Liver (tissue), 8 donors: ENCODE measurements at regions not wholly inside any gene's neighbourhood (a gene's known extent, or its start where the extent isn't known, plus 50 kb on each side); places are given as distances from the start of the nearest gene placed in this dataset.

Experiments
- DNase-seq: peaks from one replicate; pipeline ENCODE4 v3.0.0-alpha.2; 2017; ENCODE audit warnings: low spot score
- H3K27ac ChIP-seq, 2 donors: one replicate each; pipeline ENCODE4 v1.7.0; 2013; ENCODE audit warnings: inconsistent platforms in 2 of 2, low read length in 2 of 2, control low read depth in 1 of 2, low read depth in 1 of 2, mild to moderate bottlenecking in 1 of 2
- H3K27me3 ChIP-seq, 4 donors: one replicate each; pipeline versions ENCODE4 v1.6.1 to v1.7.0; 2013; ENCODE audit warnings: low read length in 3 of 4, inconsistent platforms in 1 of 4, mild to moderate bottlenecking in 1 of 4, moderate library complexity in 1 of 4; ENCODE audit not compliant: control insufficient read depth in 4 of 4, insufficient read depth in 4 of 4
- H3K36me3 ChIP-seq, 4 donors: one replicate each; pipeline versions ENCODE4 v1.6.1 to v1.7.0; 2013; ENCODE audit warnings: low read length in 3 of 4, mild to moderate bottlenecking in 3 of 4, low read depth in 1 of 4, moderate library complexity in 1 of 4; ENCODE audit not compliant: control insufficient read depth in 4 of 4, insufficient read depth in 3 of 4
- H3K4me1 ChIP-seq, 4 donors: one replicate each; pipeline versions ENCODE4 v1.6.1 to v1.7.0; 2013; ENCODE audit warnings: low read length in 3 of 4, mild to moderate bottlenecking in 3 of 4, moderate library complexity in 1 of 4; ENCODE audit not compliant: control insufficient read depth in 4 of 4, insufficient read depth in 4 of 4
- H3K4me3 ChIP-seq, 3 donors: one replicate each; pipeline versions ENCODE4 v1.6.1 to v1.7.0; 2013; ENCODE audit warnings: low read length in 3 of 3, control low read depth in 1 of 3, low read depth in 1 of 3, mild to moderate bottlenecking in 1 of 3
- H3K9ac ChIP-seq, 2 donors: one replicate each; pipeline ENCODE4 v1.7.0; 2013; ENCODE audit warnings: low read length in 2 of 2, mild to moderate bottlenecking in 2 of 2, moderate library complexity in 2 of 2, control low read depth in 1 of 2, low read depth in 1 of 2
- H3K9me3 ChIP-seq, 4 donors: one replicate each; pipeline versions ENCODE4 v1.6.1 to v1.7.0; 2013; ENCODE audit warnings: low read length in 3 of 4; ENCODE audit not compliant: control insufficient read depth in 4 of 4
- CTCF ChIP-seq: fragments of 150-350 bp; IDR thresholded peaks from 2 replicates; pipeline ENCODE4 v1.5.1; 2017; ENCODE audit warnings: improper control_type of control experiment, low read depth, low read length; ENCODE audit not compliant: missing input control
- EGR1 ChIP-seq, 2 donors: IDR thresholded peaks; 2 replicates each; pipeline ENCODE4 v1.6.1; 2016 to 2018; ENCODE audit warnings: antibody characterized with exemption in 2 of 2, low read depth in 2 of 2
- FOXA1 ChIP-seq: IDR thresholded peaks from 2 replicates; pipeline ENCODE4 v1.6.1; 2016; ENCODE audit warnings: antibody characterized with exemption
- FOXA2 ChIP-seq: IDR thresholded peaks from 2 replicates; pipeline ENCODE4 v1.6.1; 2016; ENCODE audit warnings: antibody characterized with exemption
- GABPA ChIP-seq, 2 donors: IDR thresholded peaks in 1 of 2; conservative IDR thresholded peaks in 1 of 2; 2 replicates each; pipeline ENCODE4 v1.6.1; 2016; ENCODE audit warnings: antibody characterized with exemption in 2 of 2, mild to moderate bottlenecking in 1 of 2, moderate library complexity in 1 of 2
- HNF4A ChIP-seq, 2 donors: conservative IDR thresholded peaks; 2 replicates each; pipeline ENCODE4 v1.6.1; 2016; ENCODE audit warnings: antibody characterized with exemption in 2 of 2, mild to moderate bottlenecking in 2 of 2
- HNF4G ChIP-seq: IDR thresholded peaks from 2 replicates; pipeline ENCODE4 v1.6.1; 2016; ENCODE audit warnings: antibody characterized with exemption
- JUND ChIP-seq, 2 donors: IDR thresholded peaks; 2 replicates each; pipeline ENCODE4 v1.6.1; 2016; ENCODE audit warnings: antibody characterized with exemption in 2 of 2
- NR2F2 ChIP-seq: IDR thresholded peaks from 2 replicates; pipeline ENCODE4 v1.6.1; 2016; ENCODE audit warnings: antibody characterized with exemption
- RAD21 ChIP-seq, 2 donors: IDR thresholded peaks; 2 replicates each; pipeline ENCODE4 v1.6.1; 2016; ENCODE audit warnings: antibody characterized with exemption in 2 of 2, mild to moderate bottlenecking in 2 of 2
- REST ChIP-seq: IDR thresholded peaks from 2 replicates; pipeline ENCODE4 v1.6.1; 2016; ENCODE audit warnings: antibody characterized with exemption, mild to moderate bottlenecking
- RXRA ChIP-seq, 2 donors: IDR thresholded peaks; 2 replicates each; pipeline ENCODE4 v1.6.1; 2017 to 2018; ENCODE audit warnings: antibody characterized with exemption in 2 of 2, mild to moderate bottlenecking in 1 of 2
- SP1 ChIP-seq: IDR thresholded peaks from 2 replicates; pipeline ENCODE4 v1.6.1; 2018; ENCODE audit warnings: antibody characterized with exemption, mild to moderate bottlenecking
- TAF1 ChIP-seq: conservative IDR thresholded peaks from 2 replicates; pipeline ENCODE4 v1.6.1; 2016; ENCODE audit warnings: antibody characterized with exemption, mild to moderate bottlenecking
- YY1 ChIP-seq: IDR thresholded peaks from 2 replicates; pipeline ENCODE4 v1.6.1; 2016; ENCODE audit warnings: antibody characterized with exemption, mild to moderate bottlenecking
- ZBTB33 ChIP-seq: IDR thresholded peaks from 2 replicates; pipeline ENCODE4 v1.6.1; 2016; ENCODE audit warnings: antibody characterized with exemption
- WGBS: extraction: QIAGEN DNeasy Blood & Tissue Kit; methylation state at CpG from one replicate; pipeline ENCODE4 v1.1.7; 2013; 5-methylcytosine and 5-hydroxymethylcytosine counted together
- TF ChIP-seq, protein P1 (sequence below): IDR thresholded peaks from 2 replicates; pipeline ENCODE4 v1.6.1; 2016; ENCODE audit warnings: antibody characterized with exemption
- donor health status: healthy.
- donor health status: healthy.
- donor health status: healthy.
- donor health status: healthy.
- donor health status: healthy.

GRCh38 chr14:97036086-97036852 is 239.1 kb downstream of the VRK1 start:
- WGBS, result 63% methylated on average over 16 of the region's 16 CpGs
- peaks cover 2 to 12% (median 3%) of the 10 kb centered on the region in 4 donors for H3K9me3 ChIP-seq

More at GRCh38 chr14:97036086-97036852, 239.1 kb downstream of the VRK1 start:
- Histone ChIP-seq H3K27ac (no peak overlapping the region), H3K36me3 (no peaks in the 10 kb centered on the region), H3K9ac (no peak overlapping the region), H3K27me3 (peaks cover 0 to 5% (median 2%) of the 10 kb centered on the region in 4 donors), H3K4me3 (no peak overlapping the region), H3K4me1 (peaks cover 0 to 4% (median 1%) of the 10 kb centered on the region in 4 donors)
- no peak for TF ChIP-seq FOXA1
- no peak for TF ChIP-seq HNF4A (conservative IDR thresholded peaks at IDR 0.05)
- no peak for TF ChIP-seq FOXA2
- TF ChIP-seq NR2F2, result no peak
- no peak for TF ChIP-seq GABPA (IDR thresholded peaks at IDR 0.05 in 1 of 2, conservative IDR thresholded peaks at IDR 0.05 in 1 of 2)
- no peak for TF ChIP-seq REST
- no peak for TF ChIP-seq JUND (IDR thresholded peaks at IDR 0.05)
- TF ChIP-seq RAD21 (IDR thresholded peaks at IDR 0.05), result no peak
- no peak for TF ChIP-seq ZBTB33
- TF ChIP-seq RXRA (IDR thresholded peaks at IDR 0.05), result no peak
- TF ChIP-seq SP1, result no peak
- TF ChIP-seq, protein P1, sequence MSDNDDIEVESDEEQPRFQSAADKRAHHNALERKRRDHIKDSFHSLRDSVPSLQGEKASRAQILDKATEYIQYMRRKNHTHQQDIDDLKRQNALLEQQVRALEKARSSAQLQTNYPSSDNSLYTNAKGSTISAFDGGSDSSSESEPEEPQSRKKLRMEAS, result no peak
- no peak for TF ChIP-seq HNF4G
- TF ChIP-seq EGR1 (IDR thresholded peaks at IDR 0.05; ENCODE audit: low read depth in 2 of 2), result no peak
- TF ChIP-seq TAF1, result no peak
- TF ChIP-seq CTCF, result no peak
- no peak for TF ChIP-seq YY1
- DNase-seq, result no peak
